Stomach smooth muscle (tissue), 2 donors: ENCODE measurements at regions not wholly inside any gene's neighbourhood (a gene's known extent, or its start where the extent isn't known, plus 50 kb on each side); places are given as distances from the start of the nearest gene placed in this dataset.

Experiments
- H3K27ac ChIP-seq: one replicate; pipeline ENCODE4 v1.7.0; 2013; ENCODE audit warnings: mild to moderate bottlenecking, low read length, inconsistent platforms
- H3K27me3 ChIP-seq, 2 donors: one replicate each; pipeline ENCODE4 v1.7.0; 2013; ENCODE audit warnings: low read length in 2 of 2; ENCODE audit not compliant: insufficient read depth in 2 of 2, control insufficient read depth in 1 of 2
- H3K36me3 ChIP-seq, 2 donors: one replicate each; pipeline ENCODE4 v1.7.0; 2013; ENCODE audit warnings: low read length in 2 of 2; ENCODE audit not compliant: control insufficient read depth in 2 of 2, insufficient read depth in 2 of 2
- H3K4me1 ChIP-seq: one replicate; pipeline ENCODE4 v1.7.0; 2013; ENCODE audit warnings: low read length; ENCODE audit not compliant: control insufficient read depth, insufficient read depth
- H3K4me3 ChIP-seq, 2 donors: one replicate each; pipeline ENCODE4 v1.7.0; 2013; ENCODE audit warnings: low read length in 2 of 2
- H3K9ac ChIP-seq, 2 donors: one replicate each; pipeline ENCODE4 v1.7.0; 2013; ENCODE audit warnings: low read length in 2 of 2, mild to moderate bottlenecking in 1 of 2
- H3K9me3 ChIP-seq, 2 donors: one replicate each; pipeline ENCODE4 v1.7.0; 2013; ENCODE audit warnings: low read length in 2 of 2; ENCODE audit not compliant: control insufficient read depth in 2 of 2
- donor health status: healthy.
- donor health status: Pancreatic carcinoma.

DNA sequence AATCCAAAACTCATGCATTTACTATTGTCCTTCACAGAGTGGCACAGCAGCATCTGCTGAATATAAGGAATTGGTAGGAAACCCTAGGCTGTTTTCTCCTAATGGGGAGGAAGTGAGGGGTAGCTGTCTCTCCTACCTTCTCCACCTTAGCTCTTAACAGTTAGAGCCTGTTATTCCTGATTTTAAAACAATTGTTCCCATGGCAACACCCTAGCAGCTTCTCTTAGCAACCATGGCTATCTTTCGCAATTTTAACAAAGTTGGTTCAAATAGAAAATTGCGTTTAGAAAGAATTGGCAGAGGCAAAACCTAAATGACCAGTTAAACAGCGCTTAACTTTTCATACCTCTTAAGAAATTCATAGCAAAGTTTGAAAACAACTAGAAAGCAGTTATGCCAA, 603.4 kb upstream of the AUTS2 start:
- Histone ChIP-seq H3K9me3 (peaks cover 0 to 3% of the 10 kb centered on the region in 2 donors), H3K4me3 (no peak overlapping the region), H3K27me3 (no peaks in the 10 kb centered on the region), H3K9ac (no peak overlapping the region), H3K36me3 (no peaks in the 10 kb centered on the region), H3K4me1 (no peaks in the 10 kb centered on the region), H3K27ac (no peak overlapping the region)

DNA sequence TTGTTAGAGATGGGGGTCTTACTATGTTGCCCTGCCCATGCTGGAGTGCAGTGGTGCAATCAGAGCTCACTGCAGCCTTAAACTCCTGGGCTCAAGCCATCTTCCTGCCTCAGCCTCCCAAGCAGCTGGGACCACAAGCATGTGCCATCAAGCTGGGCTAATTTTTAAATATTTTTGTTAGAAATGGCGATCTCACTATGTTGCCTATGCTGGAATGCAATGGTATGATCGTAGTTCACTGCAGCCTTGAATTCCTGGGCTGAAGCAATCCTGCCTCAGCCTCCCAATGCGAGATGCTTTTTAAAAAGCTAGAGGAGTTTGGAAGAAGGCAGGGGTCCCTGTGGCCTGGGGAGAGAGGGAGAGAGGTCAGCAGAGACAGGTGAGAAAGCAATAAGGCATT, 600.1 kb upstream of the AUTS2 start:
- no peaks in the 10 kb centered on the region for H3K4me1 ChIP-seq
- H3K27ac ChIP-seq, result no peak overlapping the region
- H3K4me3 ChIP-seq, result no peak overlapping the region
- H3K36me3 ChIP-seq, result no peaks in the 10 kb centered on the region
- H3K9ac ChIP-seq, result no peak overlapping the region
- H3K27me3 ChIP-seq, result no peaks in the 10 kb centered on the region
- H3K9me3 ChIP-seq, result peaks cover 22 to 29% of the 10 kb centered on the region in 2 donors

DNA sequence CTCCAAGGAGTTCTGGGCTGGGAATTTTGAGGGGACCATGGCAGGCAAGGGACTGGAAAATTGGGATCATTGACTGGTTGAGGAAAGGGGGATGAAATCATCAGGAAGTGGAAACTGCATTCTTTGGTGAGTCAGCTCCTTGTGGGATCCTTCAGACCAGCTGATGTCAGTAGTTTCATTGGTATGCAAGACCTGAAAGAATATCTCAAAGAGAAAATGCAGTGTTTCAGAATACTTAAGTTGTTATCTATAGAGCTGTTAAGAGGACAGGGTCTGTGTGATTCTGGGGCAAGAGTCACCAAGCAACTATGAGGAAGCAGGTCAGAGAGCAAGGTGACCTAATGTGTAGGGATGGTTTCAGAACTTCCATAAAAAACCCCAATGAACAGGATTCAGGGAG, 595.9 kb upstream of the AUTS2 start:
- peaks cover 22 to 29% of the 10 kb centered on the region in 2 donors for H3K9me3 ChIP-seq
- H3K4me3 ChIP-seq, result no peak overlapping the region
- no peak overlapping the region for H3K9ac ChIP-seq
- no peaks in the 10 kb centered on the region for H3K4me1 ChIP-seq
- no peaks in the 10 kb centered on the region for H3K27me3 ChIP-seq
- no peak overlapping the region for H3K27ac ChIP-seq
- no peaks in the 10 kb centered on the region for H3K36me3 ChIP-seq

DNA sequence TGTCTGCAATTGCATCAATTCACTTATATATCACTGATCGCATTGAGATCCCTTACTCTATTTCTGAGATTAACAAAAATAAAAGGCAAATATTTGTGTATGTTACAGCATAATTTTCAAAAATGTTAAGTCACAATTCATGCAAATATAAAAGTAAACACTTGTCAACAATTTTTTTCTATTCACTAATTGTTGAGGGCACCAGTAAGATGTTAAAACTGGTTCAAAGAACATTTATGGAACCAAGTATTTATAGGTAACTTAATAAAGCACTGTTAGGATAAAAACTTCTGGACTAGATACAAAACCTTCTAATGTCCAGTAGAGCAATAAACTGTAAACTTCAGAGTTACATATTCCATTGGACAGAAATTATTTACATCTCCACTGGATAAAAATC, 586.1 kb upstream of the AUTS2 start:
- Histone ChIP-seq H3K27me3 (no peaks in the 10 kb centered on the region), H3K36me3 (no peaks in the 10 kb centered on the region), H3K9me3 (no peaks in the 10 kb centered on the region), H3K9ac (no peak overlapping the region), H3K4me3 (no peak overlapping the region), H3K4me1 (no peaks in the 10 kb centered on the region), H3K27ac (no peak overlapping the region)

DNA sequence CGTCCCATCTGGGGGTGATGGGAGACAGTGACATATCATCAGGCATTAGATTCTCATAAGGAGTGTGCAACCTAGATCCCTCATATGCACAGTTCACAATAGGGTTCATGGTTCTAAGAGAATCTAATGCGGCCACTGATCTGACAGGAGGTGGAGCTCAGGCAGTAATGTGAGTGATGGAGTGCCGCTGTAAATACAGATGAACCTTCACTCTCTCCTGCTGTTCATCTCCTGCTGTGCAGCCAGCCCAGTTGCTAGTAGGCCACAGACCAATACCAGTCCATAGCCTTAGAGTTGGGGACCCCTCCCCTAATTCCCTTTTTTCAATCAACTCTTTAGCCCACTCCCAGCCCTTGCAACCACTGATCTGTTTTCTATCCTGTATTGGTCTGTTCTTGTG, 581.1 kb upstream of the AUTS2 start:
- H3K9me3 ChIP-seq, result peaks cover 4 to 5% of the 10 kb centered on the region in 2 donors
- no peaks in the 10 kb centered on the region for H3K27me3 ChIP-seq
- H3K9ac ChIP-seq, result no peak overlapping the region

DNA sequence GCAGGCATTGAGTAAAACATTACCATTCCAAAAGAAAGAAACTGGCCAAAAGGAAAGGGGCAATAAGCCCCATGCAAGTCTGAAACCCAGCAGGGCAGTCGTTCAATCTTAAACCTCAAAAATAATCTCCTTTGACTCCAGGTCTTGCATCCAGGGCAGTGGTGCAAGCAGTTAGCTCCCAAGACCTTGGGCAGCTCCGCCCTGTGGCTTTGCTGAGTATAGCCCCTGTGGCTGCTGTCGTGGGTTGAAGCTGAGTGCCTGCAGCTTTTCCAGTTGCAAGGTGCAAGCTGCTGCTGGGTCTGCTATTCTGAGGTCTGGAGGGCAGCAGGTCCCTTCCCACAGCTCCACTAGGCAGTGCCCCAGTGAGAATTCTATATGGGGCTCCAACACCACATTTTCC, 580.1 kb upstream of the AUTS2 start:
- no peaks in the 10 kb centered on the region for H3K36me3 ChIP-seq
- peaks cover 4 to 5% of the 10 kb centered on the region in 2 donors for H3K9me3 ChIP-seq
- no peaks in the 10 kb centered on the region for H3K4me1 ChIP-seq
- H3K27me3 ChIP-seq, result no peaks in the 10 kb centered on the region
- H3K4me3 ChIP-seq, result no peak overlapping the region
- H3K27ac ChIP-seq, result no peak overlapping the region
- no peak overlapping the region for H3K9ac ChIP-seq

More for the DNA sequence above, 581.1 kb upstream of the AUTS2 start:
- Histone ChIP-seq H3K27ac (no peak overlapping the region), H3K36me3 (no peaks in the 10 kb centered on the region), H3K4me1 (no peaks in the 10 kb centered on the region), H3K4me3 (no peak overlapping the region)

DNA sequence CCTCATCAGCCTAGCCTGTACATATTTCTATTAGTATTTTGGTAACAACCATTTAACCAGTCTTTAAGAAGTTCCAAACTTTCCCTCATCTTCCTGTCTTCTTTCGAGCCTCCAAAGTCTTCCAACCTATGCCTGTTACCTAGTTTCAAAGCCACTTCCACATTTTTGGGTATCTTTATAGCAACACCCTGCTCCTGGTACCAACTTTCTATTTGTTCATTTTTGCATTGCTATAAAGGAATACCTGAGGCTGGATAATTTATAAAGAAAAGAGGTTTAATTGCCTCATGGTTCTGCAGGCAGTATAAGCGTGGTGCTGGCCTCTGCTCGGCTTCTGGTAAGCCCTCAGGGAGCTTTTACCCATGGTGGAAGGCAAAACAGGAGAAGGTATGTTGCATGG, 578.8 kb upstream of the AUTS2 start:
- Histone ChIP-seq H3K9ac (no peak overlapping the region), H3K27ac (no peak overlapping the region), H3K4me3 (no peak overlapping the region), H3K36me3 (no peaks in the 10 kb centered on the region), H3K4me1 (no peaks in the 10 kb centered on the region), H3K9me3 (peaks cover 4 to 5% of the 10 kb centered on the region in 2 donors), H3K27me3 (no peaks in the 10 kb centered on the region)

DNA sequence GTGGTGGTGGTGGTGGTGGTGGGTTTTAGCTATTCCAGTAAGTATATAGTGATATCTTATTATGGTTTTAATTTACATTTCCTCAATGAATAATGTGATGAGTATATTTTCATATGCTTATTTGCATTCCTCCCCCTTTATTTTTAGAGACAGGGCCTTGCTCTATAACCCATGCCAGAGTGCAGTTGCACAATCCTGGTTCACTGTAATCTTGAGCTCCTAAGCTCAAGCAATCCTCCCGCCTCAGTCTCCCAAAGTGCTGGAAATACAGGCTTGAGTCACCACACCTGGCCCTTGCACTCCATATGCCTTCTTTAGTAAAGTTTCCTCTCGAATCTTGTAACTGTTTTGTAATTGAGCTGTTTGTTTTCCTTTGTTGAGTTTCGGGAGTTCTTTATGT, 577.7 kb upstream of the AUTS2 start:
- H3K9me3 ChIP-seq, result peaks cover 4 to 5% of the 10 kb centered on the region in 2 donors
- no peaks in the 10 kb centered on the region for H3K36me3 ChIP-seq
- no peaks in the 10 kb centered on the region for H3K4me1 ChIP-seq
- no peak overlapping the region for H3K4me3 ChIP-seq
- no peak overlapping the region for H3K27ac ChIP-seq
- no peak overlapping the region for H3K9ac ChIP-seq
- no peaks in the 10 kb centered on the region for H3K27me3 ChIP-seq

DNA sequence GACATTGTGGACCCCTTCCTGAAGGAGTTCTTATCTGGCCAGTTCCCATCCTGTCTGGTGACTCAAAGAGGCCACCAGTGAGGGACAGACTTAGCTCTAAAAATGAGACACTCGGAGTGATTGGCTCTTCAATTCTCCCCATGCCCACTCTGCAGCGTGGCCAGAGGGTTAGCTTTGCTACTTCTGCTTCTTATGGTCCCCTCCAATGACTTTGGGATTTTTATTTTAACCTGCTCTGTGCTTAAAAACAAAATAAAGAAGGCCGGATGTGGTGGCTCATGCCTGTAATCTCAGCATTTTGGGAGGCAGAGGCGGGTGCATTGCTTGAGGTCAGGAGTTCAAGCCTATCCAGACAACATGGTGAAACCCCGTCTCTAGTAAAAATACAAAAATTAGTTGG, 573.0 kb upstream of the AUTS2 start:
- H3K9ac ChIP-seq, result no peak overlapping the region
- no peaks in the 10 kb centered on the region for H3K36me3 ChIP-seq
- H3K27ac ChIP-seq, result no peak overlapping the region
- no peak overlapping the region for H3K4me3 ChIP-seq
- no peaks in the 10 kb centered on the region for H3K4me1 ChIP-seq
- no peaks in the 10 kb centered on the region for H3K9me3 ChIP-seq
- no peaks in the 10 kb centered on the region for H3K27me3 ChIP-seq

DNA sequence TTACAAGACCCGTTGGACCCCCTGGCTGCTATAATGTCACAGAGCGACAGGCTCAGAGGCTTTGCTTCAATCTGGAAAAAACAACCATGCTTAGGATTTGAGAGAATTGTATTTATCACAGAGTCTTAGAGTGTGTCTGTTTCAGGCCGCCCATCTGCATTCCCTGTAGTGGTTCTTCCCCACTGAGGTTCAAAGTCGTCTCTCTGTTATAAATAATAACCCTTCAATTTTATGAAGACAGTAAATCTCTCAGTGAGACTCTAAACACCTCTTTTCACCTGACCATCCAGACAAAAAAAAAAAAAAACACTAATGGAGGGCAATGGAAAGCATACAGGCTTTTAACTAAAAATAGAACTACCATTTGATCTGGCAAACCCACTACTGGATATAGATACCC, 565.4 kb upstream of the AUTS2 start:
- no peaks in the 10 kb centered on the region for H3K9me3 ChIP-seq
- H3K4me1 ChIP-seq, result no peaks in the 10 kb centered on the region
- H3K9ac ChIP-seq, result no peak overlapping the region
- H3K27me3 ChIP-seq, result no peaks in the 10 kb centered on the region
- no peak overlapping the region for H3K27ac ChIP-seq
- no peaks in the 10 kb centered on the region for H3K36me3 ChIP-seq
- H3K4me3 ChIP-seq, result no peak overlapping the region

DNA sequence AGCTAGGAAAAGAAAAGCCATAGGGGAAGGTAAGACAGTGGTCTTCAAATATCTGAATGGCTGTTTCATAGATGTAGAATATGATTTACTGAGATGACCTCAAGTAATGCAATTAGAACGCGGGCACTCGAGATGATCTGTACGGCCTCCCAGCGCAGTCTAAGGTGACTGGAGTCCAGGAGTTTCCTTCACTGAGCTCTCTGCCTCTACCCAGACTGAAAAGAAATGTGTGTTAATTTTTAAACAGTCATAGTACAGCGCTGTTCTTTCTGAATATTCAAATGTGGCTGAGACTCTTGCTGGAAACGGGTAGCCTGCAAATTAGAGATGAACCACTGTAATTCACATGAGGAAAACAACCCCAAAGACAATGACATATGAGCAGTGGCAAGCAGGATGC, 562.4 kb upstream of the AUTS2 start:
- H3K4me3 ChIP-seq, result no peak overlapping the region
- no peak overlapping the region for H3K27ac ChIP-seq
- no peaks in the 10 kb centered on the region for H3K36me3 ChIP-seq
- no peaks in the 10 kb centered on the region for H3K27me3 ChIP-seq
- H3K9me3 ChIP-seq, result no peaks in the 10 kb centered on the region
- H3K9ac ChIP-seq, result no peak overlapping the region
- H3K4me1 ChIP-seq, result no peaks in the 10 kb centered on the region

DNA sequence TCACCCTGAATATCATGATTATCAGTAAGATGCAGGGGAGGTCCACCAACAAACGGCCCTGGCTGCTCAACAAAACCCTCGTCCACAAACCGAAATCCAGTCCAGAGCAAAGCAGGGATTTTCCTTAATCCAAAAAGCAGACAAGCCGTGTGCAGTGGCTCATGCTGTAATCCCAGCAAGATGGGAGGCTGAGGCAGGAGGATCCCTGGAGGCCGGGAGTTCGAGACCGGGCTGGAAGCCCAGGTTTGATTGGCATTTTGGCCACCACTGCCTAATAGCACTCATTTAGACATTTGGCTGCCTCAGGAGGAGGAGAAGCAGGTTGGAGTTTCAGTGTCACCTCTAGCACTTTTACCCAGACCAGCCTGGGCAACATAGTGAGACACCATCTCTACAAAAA, 562.0 kb upstream of the AUTS2 start:
- Histone ChIP-seq H3K9ac (no peak overlapping the region), H3K36me3 (no peaks in the 10 kb centered on the region), H3K9me3 (no peaks in the 10 kb centered on the region), H3K4me3 (no peak overlapping the region), H3K27ac (no peak overlapping the region), H3K27me3 (no peaks in the 10 kb centered on the region), H3K4me1 (no peaks in the 10 kb centered on the region)
